ENCODE measurements at regions not wholly inside any gene's neighbourhood (a gene's known extent, or its start where the extent isn't known, plus 50 kb on each side); places are given as distances from the start of the nearest gene placed in this dataset.
A peak's percentile ranks its signal among the peaks of the same experiment; 100 is the strongest.

DNA sequence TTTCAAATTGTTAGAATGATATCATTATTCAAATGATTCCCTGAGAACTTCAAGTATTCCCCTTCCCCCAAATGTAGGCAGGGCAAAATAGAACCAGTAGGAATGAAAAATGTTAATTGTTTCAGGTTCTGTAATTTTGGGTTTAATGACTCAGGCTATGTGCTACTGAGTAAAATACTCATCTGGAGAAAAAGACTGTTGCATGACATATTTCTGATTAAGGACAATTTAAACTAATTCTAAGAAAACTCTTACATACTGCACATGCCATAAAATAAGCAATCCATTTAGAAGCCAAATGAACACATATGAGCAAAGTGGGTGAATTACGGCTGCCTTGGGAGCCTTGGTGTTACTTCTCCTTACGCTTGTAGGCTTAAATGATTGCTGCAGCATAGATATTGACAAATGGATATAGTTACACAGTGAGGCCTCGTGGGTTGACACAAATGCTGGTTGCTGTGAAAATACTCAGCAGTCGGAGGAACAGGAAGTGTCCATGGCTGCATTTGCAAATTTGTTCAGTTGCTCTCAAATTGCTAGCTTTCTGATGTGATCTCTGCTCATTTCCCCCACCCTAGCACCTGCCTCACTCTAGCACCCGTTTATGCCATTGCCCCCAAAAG, 174.9 kb upstream of the DMAC1 start:
- peak in 1 of 2 donors; percentile 32 for DNase-seq
- H3K27ac ChIP-seq (ENCODE audit: low read depth in 1 of 3, low read length in 2 of 3), result no peak overlapping the region
- WGBS, 3 donors, result 60 to 66% (median 61%) methylated on average over 5 of the region's 5 CpGs
- H3K27me3 ChIP-seq (ENCODE audit: control insufficient read depth in 3 of 3, insufficient read depth in 3 of 3, low read length in 3 of 3), result no peaks in the 10 kb centered on the region
- no peak overlapping the region for H3K4me3 ChIP-seq (ENCODE audit: low read depth in 1 of 3, low read length in 3 of 3)
- H3K9me3 ChIP-seq (ENCODE audit: control insufficient read depth in 2 of 2, insufficient read depth in 1 of 2, low read depth in 1 of 2, low read length in 1 of 2), result no peaks in the 10 kb centered on the region
- no peaks in the 10 kb centered on the region for H3K36me3 ChIP-seq (ENCODE audit: control insufficient read depth in 3 of 3, insufficient read depth in 2 of 3, low read depth in 1 of 3, low read length in 3 of 3)
- no peak for FAIRE-seq
- H3K4me1 ChIP-seq (ENCODE audit: control insufficient read depth in 3 of 3, insufficient read depth in 2 of 3, low read depth in 1 of 3, low read length in 2 of 3), result peaks cover 0 to 3% (median 0%) of the 10 kb centered on the region in 3 donors

DNA sequence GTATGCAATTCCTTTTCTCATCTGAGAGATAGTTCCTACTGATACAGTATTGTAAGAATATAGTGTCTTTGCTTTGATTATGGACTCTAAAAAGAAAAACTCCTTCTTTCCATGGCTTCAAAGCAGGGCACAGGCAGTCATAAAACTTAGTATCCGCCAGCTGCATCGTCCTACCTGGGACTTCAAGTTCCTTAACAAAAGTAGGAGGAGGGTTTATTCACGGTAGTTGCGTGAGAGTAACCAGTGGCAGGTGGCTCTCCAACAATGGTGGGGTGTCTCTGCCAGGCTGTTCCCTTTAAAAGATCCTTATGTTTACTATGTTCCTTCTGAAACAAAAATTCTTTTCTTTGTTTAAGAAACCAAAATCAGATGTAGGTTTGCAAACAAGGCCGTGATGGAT, 173.5 kb upstream of the DMAC1 start:
- H3K4me3 ChIP-seq (ENCODE audit: low read depth in 1 of 3, low read length in 3 of 3), result no peak overlapping the region
- H3K4me1 ChIP-seq (ENCODE audit: control insufficient read depth in 3 of 3, insufficient read depth in 2 of 3, low read depth in 1 of 3, low read length in 2 of 3), result peaks cover 0 to 3% (median 0%) of the 10 kb centered on the region in 3 donors
- H3K9me3 ChIP-seq (ENCODE audit: control insufficient read depth in 2 of 2, insufficient read depth in 1 of 2, low read depth in 1 of 2, low read length in 1 of 2), result no peaks in the 10 kb centered on the region
- WGBS, 3 donors, result 43 to 61% (median 53%) methylated on average over 5 of the region's 5 CpGs
- H3K36me3 ChIP-seq (ENCODE audit: control insufficient read depth in 3 of 3, insufficient read depth in 2 of 3, low read depth in 1 of 3, low read length in 3 of 3), result no peaks in the 10 kb centered on the region
- H3K27ac ChIP-seq (ENCODE audit: low read depth in 1 of 3, low read length in 2 of 3), result no peak overlapping the region
- H3K27me3 ChIP-seq (ENCODE audit: control insufficient read depth in 3 of 3, insufficient read depth in 3 of 3, low read length in 3 of 3), result no peaks in the 10 kb centered on the region
- no peak for DNase-seq
- no peak for FAIRE-seq

DNA sequence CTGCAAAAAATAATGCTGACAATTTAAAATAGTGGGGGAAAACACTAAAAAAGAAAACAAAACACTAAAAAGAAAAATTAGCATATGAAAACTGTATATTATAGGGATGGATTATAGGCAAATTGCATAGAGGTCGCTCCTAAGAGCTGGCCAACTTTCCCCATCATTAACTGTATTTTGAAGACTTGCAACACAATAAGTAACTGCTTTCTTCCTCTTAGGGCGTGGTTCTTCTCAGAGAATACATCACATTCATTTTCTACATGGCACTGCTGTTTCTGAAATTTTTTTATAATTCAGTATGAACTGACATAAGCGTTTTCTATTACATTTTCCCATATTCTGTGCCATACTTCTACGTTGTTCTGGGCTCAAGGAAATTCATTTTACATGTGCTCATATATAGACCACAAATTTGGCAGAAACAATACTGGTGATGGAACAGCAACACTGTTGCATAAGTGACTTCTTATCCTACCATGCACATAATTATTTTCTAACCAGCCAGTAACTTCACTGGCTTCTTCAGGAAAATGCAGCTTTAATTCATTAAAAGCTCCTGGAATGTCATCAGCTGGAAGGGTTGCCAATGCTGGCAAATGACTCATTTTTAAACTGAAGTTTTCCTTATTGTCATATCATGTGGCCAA, 171.2 kb upstream of the DMAC1 start:
- no peak overlapping the region for H3K27ac ChIP-seq (ENCODE audit: low read depth in 1 of 3, low read length in 2 of 3)
- no peaks in the 10 kb centered on the region for H3K36me3 ChIP-seq (ENCODE audit: control insufficient read depth in 3 of 3, insufficient read depth in 2 of 3, low read depth in 1 of 3, low read length in 3 of 3)
- H3K4me1 ChIP-seq (ENCODE audit: control insufficient read depth in 3 of 3, insufficient read depth in 2 of 3, low read depth in 1 of 3, low read length in 2 of 3), result peaks cover 0 to 6% (median 3%) of the 10 kb centered on the region in 3 donors
- no peaks in the 10 kb centered on the region for H3K27me3 ChIP-seq (ENCODE audit: control insufficient read depth in 3 of 3, insufficient read depth in 3 of 3, low read length in 3 of 3)
- H3K4me3 ChIP-seq (ENCODE audit: low read depth in 1 of 3, low read length in 3 of 3), result no peak overlapping the region
- no peaks in the 10 kb centered on the region for H3K9me3 ChIP-seq (ENCODE audit: control insufficient read depth in 2 of 2, insufficient read depth in 1 of 2, low read depth in 1 of 2, low read length in 1 of 2)
- 73 to 78% (median 76%) methylated on average over 4 of the region's 4 CpGs for WGBS, 3 donors
- FAIRE-seq, result no peak
- DNase-seq, result no peak

DNA sequence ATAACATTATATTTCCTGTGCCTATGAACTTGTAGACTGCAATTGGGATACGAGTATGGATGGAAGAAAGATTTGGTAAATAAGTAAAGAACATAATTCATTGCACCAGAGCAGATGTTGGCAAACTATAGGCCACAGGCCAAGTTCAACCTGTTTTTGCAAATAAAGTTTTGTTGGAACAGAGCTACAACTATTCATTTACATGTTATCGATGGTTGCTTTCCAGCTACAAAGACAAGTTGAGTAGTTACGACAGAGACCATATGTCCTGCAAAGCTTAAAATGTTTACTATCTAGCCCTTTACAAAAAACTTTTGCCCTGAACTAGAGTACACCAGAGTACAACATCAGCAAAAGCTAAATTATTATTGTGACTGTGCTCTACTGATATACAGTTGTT, 169.1 kb upstream of the DMAC1 start:
- Histone ChIP-seq H3K9me3 (ENCODE audit: control insufficient read depth in 2 of 2, insufficient read depth in 1 of 2, low read depth in 1 of 2, low read length in 1 of 2) (no peaks in the 10 kb centered on the region), H3K4me3 (ENCODE audit: low read depth in 1 of 3, low read length in 3 of 3) (no peak overlapping the region), H3K36me3 (ENCODE audit: control insufficient read depth in 3 of 3, insufficient read depth in 2 of 3, low read depth in 1 of 3, low read length in 3 of 3) (no peaks in the 10 kb centered on the region), H3K27me3 (ENCODE audit: control insufficient read depth in 3 of 3, insufficient read depth in 3 of 3, low read length in 3 of 3) (no peaks in the 10 kb centered on the region), H3K27ac (ENCODE audit: low read depth in 1 of 3, low read length in 2 of 3) (no peak overlapping the region), H3K4me1 (ENCODE audit: control insufficient read depth in 3 of 3, insufficient read depth in 2 of 3, low read depth in 1 of 3, low read length in 2 of 3) (peaks cover 0 to 6% (median 0%) of the 10 kb centered on the region in 3 donors)
- WGBS, 3 donors, result 77 to 88% (median 82%) methylated on average over 3 of the region's 3 CpGs
- FAIRE-seq (no peak), DNase-seq (no peak)

DNA sequence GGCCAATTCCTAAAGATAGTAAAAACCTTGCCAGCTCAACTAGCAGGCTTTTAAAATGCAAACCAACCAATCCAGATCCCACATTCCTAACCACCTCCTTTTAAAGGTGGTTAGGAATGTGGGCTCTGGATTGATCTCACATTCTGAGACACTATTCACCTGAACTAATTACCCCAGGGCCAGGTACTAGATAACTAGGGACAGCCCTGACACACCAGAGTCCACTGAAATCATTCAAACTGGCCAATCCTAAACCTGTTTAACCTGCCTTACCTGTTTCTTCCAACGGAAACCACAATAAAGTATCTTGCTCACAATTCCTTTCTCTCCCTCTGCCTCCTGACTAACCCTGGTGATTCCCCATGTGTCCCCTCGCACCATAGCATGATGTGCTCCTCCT, 168.3 kb upstream of the DMAC1 start:
- Histone ChIP-seq H3K4me1 (ENCODE audit: control insufficient read depth in 3 of 3, insufficient read depth in 2 of 3, low read depth in 1 of 3, low read length in 2 of 3) (peaks cover 0 to 11% (median 0%) of the 10 kb centered on the region in 3 donors), H3K27me3 (ENCODE audit: control insufficient read depth in 3 of 3, insufficient read depth in 3 of 3, low read length in 3 of 3) (no peaks in the 10 kb centered on the region), H3K36me3 (ENCODE audit: control insufficient read depth in 3 of 3, insufficient read depth in 2 of 3, low read depth in 1 of 3, low read length in 3 of 3) (no peaks in the 10 kb centered on the region), H3K27ac (ENCODE audit: low read depth in 1 of 3, low read length in 2 of 3) (no peak overlapping the region), H3K4me3 (ENCODE audit: low read depth in 1 of 3, low read length in 3 of 3) (no peak overlapping the region), H3K9me3 (ENCODE audit: control insufficient read depth in 2 of 2, insufficient read depth in 1 of 2, low read depth in 1 of 2, low read length in 1 of 2) (no peaks in the 10 kb centered on the region)
- no peak for FAIRE-seq
- DNase-seq, result peak; percentile 73 to 86
- 20 to 63% (median 50%) methylated on average over 2 of the region's 2 CpGs for WGBS, 3 donors

DNA sequence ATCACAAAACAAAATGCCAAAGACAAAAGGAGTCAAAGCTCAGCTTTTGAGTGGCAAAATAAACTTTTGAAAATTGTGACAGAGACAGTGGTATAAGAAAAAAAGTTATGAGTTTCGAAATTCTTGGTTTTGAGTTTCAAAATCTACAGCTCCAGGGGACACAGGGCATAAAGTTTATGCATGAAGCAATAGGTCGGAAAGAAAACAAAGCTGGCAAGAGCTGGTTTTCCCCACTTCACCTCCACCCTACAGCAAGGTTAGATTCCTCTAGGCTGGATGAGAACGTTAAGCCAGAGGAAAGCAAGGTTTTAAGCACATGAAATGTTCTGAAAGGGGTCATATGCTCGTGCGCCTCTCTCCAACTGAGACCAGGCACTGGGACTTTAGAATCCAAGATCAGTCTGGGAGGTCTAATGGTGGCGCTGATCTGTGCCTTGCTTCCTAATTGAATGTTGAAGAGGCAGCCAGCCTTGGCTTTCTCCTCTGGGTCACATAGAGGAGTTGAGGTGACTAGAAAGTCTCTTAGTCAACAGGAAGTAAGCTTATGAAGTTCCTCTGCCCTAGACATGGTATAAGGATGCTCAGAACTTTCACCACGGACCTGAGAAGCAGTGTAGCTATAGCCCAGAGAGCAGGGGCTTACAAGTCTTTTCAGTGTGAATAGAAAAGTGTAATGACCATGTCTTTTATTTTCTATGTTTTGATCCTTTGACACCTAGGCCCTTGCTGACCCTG, 167.7 kb upstream of the DMAC1 start:
- peaks cover 0 to 16% (median 0%) of the 10 kb centered on the region in 3 donors for H3K4me1 ChIP-seq (ENCODE audit: control insufficient read depth in 3 of 3, insufficient read depth in 2 of 3, low read depth in 1 of 3, low read length in 2 of 3)
- no peaks in the 10 kb centered on the region for H3K36me3 ChIP-seq (ENCODE audit: control insufficient read depth in 3 of 3, insufficient read depth in 2 of 3, low read depth in 1 of 3, low read length in 3 of 3)
- H3K4me3 ChIP-seq (ENCODE audit: low read depth in 1 of 3, low read length in 3 of 3), result no peak overlapping the region
- H3K9me3 ChIP-seq (ENCODE audit: control insufficient read depth in 2 of 2, insufficient read depth in 1 of 2, low read depth in 1 of 2, low read length in 1 of 2), result no peaks in the 10 kb centered on the region
- H3K27me3 ChIP-seq (ENCODE audit: control insufficient read depth in 3 of 3, insufficient read depth in 3 of 3, low read length in 3 of 3), result no peaks in the 10 kb centered on the region
- no peak overlapping the region for H3K27ac ChIP-seq (ENCODE audit: low read depth in 1 of 3, low read length in 2 of 3)
- no peak for FAIRE-seq
- DNase-seq, result no peak
- 75 to 84% (median 82%) methylated on average over 7 of the region's 7 CpGs for WGBS, 3 donors

DNA sequence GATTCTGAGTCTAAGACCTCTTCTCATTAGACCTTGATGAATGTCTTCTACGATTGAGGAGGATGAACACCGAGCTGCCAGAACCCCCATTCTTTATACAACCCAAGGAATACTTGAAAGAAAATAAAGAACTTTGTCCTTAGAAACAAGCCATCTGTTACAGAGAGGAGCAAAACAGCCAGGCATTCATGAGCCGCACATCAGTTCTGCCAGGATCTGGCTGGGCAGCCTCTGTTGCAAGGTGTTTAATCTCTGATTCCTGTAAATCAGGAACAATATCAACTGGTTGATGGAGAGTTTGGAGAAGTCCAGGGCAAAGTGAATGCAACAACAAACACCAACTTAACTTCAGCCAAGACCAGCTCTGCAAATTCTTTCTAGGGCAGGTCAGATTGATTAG, 165.5 kb upstream of the DMAC1 start:
- FAIRE-seq (no peak), DNase-seq (no peak)
- no peak overlapping the region for H3K27ac ChIP-seq (ENCODE audit: low read depth in 1 of 3, low read length in 2 of 3)
- no peak overlapping the region for H3K4me3 ChIP-seq (ENCODE audit: low read depth in 1 of 3, low read length in 3 of 3)
- H3K9me3 ChIP-seq (ENCODE audit: control insufficient read depth in 2 of 2, insufficient read depth in 1 of 2, low read depth in 1 of 2, low read length in 1 of 2), result no peaks in the 10 kb centered on the region
- H3K27me3 ChIP-seq (ENCODE audit: control insufficient read depth in 3 of 3, insufficient read depth in 3 of 3, low read length in 3 of 3), result no peaks in the 10 kb centered on the region
- WGBS, 3 donors, result 34 to 66% (median 43%) methylated on average over 3 of the region's 3 CpGs
- no peaks in the 10 kb centered on the region for H3K36me3 ChIP-seq (ENCODE audit: control insufficient read depth in 3 of 3, insufficient read depth in 2 of 3, low read depth in 1 of 3, low read length in 3 of 3)
- H3K4me1 ChIP-seq (ENCODE audit: control insufficient read depth in 3 of 3, insufficient read depth in 2 of 3, low read depth in 1 of 3, low read length in 2 of 3), result peaks cover 0 to 16% (median 0%) of the 10 kb centered on the region in 3 donors

DNA sequence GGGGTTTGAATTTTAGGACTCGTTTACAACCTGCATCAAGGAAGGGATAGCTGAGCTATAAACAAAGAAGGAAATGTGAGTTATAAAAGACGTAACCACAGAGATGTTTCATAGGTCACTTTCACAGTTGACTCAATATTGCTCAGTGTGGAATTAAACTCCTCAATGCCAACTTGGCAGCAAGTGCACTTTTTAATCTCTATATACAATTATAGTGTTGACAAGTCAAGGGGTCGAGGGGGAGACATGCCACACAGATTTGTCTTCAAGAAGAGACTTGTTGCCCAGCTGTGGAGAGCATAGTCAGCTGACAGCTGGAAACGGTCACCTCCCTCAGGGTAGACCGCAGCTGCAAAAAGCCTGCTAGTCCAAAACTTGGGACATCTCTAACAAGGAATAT, 163.4 kb upstream of the DMAC1 start:
- H3K4me1 ChIP-seq (ENCODE audit: control insufficient read depth in 3 of 3, insufficient read depth in 2 of 3, low read depth in 1 of 3, low read length in 2 of 3), result peaks cover 0 to 16% (median 0%) of the 10 kb centered on the region in 3 donors
- WGBS, 3 donors, result 9 to 44% (median 27%) methylated on average over 5 of the region's 5 CpGs
- H3K27ac ChIP-seq (ENCODE audit: low read depth in 1 of 3, low read length in 2 of 3), result no peak overlapping the region
- no peak overlapping the region for H3K4me3 ChIP-seq (ENCODE audit: low read depth in 1 of 3, low read length in 3 of 3)
- peak; percentile 45 to 66 for DNase-seq
- no peaks in the 10 kb centered on the region for H3K27me3 ChIP-seq (ENCODE audit: control insufficient read depth in 3 of 3, insufficient read depth in 3 of 3, low read length in 3 of 3)
- no peaks in the 10 kb centered on the region for H3K9me3 ChIP-seq (ENCODE audit: control insufficient read depth in 2 of 2, insufficient read depth in 1 of 2, low read depth in 1 of 2, low read length in 1 of 2)
- no peak for FAIRE-seq
- H3K36me3 ChIP-seq (ENCODE audit: control insufficient read depth in 3 of 3, insufficient read depth in 2 of 3, low read depth in 1 of 3, low read length in 3 of 3), result no peaks in the 10 kb centered on the region
